ENCODE measurements at regions not wholly inside any gene's neighbourhood (a gene's known extent, or its start where the extent isn't known, plus 50 kb on each side); places are given as distances from the start of the nearest gene placed in this dataset.

DNA sequence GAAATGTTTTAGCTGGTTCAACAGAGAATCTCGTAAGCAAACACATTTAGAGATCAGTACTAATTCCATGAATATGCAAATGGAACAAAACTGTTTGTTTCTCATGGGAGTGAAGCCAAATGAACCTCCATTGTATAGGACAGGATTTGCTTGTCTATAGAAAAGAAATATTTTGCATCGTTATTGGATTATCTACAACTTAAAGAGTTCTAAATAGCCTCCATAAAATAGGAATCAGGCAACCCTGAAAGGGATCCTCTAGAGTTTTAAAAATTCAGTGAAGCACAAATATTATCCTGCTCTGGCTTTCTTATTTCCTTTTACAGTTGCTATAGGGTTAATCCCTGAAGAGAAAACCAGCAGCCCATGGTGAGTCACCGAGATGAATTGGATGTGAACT is 378.4 kb upstream of the NRXN1 start:
- TF ChIP-seq CTCF (IDR thresholded peaks at IDR 0.05) = no peak
- TF ChIP-seq POLR2A (IDR thresholded peaks at IDR 0.05) = no peak
- no peak for TF ChIP-seq EP300 (IDR thresholded peaks at IDR 0.05)
